GM18951 (cell line): ENCODE measurements at regions not wholly inside any gene's neighbourhood (a gene's known extent, or its start where the extent isn't known, plus 50 kb on each side); places are given as distances from the start of the nearest gene placed in this dataset.
A peak's percentile ranks its signal among the peaks of the same experiment; 100 is the strongest.

Experiments used
- POLR2A ChIP-seq: IDR thresholded peaks from 4 replicates; pipeline ENCODE4 v1.6.1; 2011; ENCODE audit warnings: mild to moderate bottlenecking; ENCODE audit not compliant: insufficient read length, insufficient read depth; ENCODE audit errors: extremely low read depth
- in situ Hi-C: fragments of 300-500 bp; cut with MboI; formaldehyde crosslinking; loops from one replicate; pipeline ENCODE4 v1.12.0; 2022; ENCODE audit warnings: low sequenced_read_pairs, mixed read lengths, inconsistent platforms; ENCODE audit not compliant: unreplicated experiment

DNA sequence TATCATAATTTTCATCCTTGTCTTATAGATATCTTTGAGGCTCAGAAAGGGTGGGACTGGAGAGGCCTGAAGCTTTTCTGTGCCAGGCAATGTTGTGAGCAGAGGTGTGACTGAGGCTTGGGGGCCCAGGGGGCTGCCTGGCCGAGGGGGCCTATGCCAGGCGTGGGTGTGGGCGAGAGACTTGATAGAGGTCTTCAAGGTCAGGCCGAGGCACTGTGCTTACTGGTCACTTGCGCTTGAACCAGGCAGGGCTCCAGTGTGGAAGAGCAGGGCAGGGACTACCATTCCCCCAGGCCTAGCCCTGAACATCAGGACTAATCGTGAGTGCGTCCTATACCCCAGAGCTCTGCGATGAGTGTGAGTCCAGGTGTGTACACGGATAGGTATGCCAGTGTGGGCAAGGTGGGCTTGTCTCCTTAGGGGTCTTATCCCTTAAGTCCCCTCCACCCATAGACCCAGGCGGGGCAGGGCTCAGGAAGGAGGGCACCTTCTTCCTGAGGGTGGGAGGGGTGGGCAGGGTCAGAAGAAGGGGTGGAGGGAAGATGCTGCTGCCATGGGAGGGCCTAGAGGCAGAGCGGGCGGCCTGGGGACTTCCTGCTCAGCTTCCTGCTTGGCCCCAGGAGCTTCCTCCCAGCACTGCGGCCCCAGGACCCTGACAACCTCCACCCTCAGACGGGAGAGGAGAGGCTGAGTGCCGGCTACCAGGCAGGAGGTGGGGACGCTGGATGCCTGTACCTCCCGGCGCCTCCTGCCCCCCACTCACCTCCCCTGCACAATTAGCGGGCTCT, 84.7 kb downstream of the LINGO1 start:
- TF ChIP-seq POLR2A: no peak

DNA sequence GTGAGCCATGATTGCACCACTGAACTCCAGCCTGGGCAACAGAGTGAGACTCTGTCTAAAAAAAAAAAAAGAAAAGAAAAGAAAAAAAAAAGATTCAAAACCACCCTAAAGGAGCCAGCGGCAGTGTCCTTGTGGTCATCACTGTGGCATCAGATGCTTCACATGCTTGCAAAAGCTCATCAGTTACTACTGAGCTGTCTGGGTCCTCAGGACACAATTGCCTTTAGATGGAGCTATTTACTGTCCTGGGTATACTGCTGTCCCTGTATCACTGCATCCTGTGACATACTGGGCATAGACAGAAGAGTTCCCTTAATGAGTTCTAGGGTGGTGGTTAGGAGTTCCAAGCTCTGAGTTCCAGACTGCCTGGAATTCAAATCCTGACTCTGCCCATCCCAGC, 85.8 kb downstream of the LINGO1 start:
- TF ChIP-seq POLR2A: no peak
- in situ Hi-C loops: loop anchor here (10.0 kb wide), 1 partner anchor 432 kb away; no protein-coding TSS in a partner anchor

More for the DNA sequence above, 84.7 kb downstream of the LINGO1 start:
- in situ Hi-C loops: loop anchor here (10.0 kb wide), 1 partner anchor 433 kb away; no protein-coding TSS in a partner anchor

DNA sequence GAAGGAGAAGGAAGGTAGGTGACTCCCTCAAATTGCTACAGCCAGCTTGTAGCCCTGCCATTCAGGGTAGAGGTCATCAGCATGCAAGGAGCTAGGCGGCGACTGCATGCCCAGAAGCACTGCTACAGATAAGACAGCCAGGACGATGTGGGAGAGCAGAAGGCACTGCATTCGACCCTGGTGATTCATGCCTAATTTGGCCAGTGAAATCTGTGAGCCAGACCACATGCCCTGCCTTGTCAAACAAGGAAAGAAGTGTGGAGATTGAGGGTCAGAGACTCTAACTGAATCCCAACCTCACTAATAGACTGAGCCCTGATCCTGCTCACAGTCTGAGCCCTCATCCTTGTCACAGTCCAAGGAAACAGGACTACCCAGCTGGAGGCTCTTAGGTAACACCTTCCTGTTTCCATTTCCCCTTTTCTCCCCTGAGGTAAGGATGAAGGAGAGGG, 86.6 kb downstream of the LINGO1 start:
- TF ChIP-seq POLR2A: no peak
- in situ Hi-C loops: loop anchor here (10.0 kb wide), 1 partner anchor 431 kb away; no protein-coding TSS in a partner anchor

DNA sequence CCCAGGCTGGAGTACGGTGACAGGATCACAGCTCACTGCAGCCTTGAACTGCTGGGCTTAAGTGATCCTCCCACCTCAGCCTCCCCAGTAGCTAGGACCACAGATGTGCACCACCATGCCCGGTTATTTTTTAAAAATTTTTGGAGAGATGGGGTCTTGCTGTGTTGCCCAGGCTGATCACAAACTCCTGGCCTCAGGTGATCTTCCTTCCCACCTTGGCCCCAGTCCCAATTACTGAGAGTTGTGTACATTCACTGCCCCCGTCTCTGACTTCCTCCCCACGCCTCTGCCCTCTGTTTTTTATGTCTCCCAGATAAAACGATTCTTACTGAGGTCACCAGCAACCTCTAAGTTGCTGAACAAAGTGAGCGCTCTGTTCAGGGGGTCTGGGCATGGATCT, 87.7 kb downstream of the LINGO1 start:
- TF ChIP-seq POLR2A: no peak
- in situ Hi-C loops: loop anchor here (10.0 kb wide), 1 partner anchor 430 kb away; no protein-coding TSS in a partner anchor

DNA sequence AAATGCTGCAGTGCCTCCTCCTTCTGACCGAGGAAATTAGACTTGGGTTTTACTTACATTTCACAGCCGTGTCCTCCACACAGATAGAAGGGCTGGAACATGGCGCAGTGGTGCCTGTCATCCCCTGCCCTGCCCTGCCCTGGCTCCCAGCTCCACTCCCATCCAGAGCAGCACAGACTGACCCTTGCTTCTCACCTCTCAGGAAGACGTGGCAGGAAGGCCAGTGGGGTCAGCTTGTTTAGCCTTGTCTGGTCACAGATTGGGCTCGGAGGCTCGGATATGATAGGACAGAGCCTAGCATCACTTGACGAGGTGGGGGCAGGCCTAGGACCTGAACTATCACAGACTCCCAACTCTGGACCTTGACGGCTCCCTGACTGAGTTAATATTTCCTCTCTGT, 88.5 kb downstream of the LINGO1 start:
- in situ Hi-C loops: loop anchor here (10.0 kb wide), 1 partner anchor 429 kb away; no protein-coding TSS in a partner anchor
- no peak for TF ChIP-seq POLR2A

DNA sequence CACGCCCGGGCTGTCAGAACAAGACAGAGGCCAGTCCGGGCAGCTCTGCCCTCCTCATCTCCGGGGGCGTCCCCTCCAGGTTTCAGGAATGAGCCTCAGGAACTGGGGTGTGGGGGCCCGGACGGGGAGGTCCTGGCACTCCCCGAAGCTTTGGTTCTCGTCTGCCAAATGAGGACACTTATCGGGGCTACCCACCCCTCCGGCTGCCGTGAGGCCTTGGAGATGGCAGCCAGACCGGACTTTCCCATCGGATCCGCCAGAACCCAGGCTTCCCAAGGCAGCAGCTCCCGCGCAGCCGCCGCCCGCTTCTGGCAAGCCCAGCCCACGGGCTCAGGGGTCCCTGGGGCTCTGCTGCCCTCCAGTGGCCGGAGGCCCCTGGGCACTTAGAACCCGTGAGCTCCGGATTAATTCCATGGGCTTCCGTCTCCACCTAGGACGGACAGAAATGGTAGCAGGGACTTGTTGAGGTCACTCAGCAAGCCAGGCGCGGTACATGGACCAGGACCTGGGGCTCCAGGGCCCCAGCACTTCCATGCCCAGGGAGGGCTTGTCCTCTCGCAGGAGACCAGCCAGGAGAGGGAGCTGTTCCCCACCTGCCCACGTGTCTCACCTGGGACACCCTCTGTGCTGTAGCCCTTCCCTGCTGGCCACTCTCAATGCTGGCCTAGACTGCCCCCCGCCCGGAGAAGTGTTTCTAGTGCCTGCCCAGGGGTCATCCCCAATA, 89.4 kb downstream of the LINGO1 start:
- in situ Hi-C loops: loop anchor here (10.0 kb wide), 1 partner anchor 429 kb away; no protein-coding TSS in a partner anchor

DNA sequence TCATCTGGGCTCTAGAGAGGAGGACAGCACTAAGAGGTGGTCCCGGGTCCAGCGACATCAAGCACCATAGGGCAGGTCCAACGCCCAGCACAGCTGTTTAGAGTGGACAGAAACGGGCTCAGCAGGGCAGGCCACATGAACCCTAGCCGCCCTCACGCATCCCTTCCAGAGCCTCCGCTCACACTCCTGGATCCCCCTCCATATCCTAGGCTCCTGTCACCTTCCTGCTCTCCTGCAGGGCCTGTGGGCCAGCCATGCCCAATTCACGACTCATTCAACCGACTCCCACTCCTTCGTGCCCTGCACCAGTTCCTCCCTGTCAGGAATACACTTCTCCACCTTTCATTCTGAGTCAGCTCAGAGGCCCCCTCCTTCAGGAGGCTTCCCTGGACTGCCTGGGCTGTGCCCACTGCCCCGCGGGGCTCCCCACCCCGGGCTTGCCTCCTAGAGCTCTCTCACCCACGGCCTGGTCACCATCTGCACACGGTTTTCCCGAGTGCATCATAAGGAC, 90.2 kb downstream of the LINGO1 start:
- TF ChIP-seq POLR2A: no peak
- in situ Hi-C loops: loop anchor here (10.0 kb wide), 1 partner anchor 428 kb away; no protein-coding TSS in a partner anchor

More for the DNA sequence above, 89.4 kb downstream of the LINGO1 start:
- peak; percentile 48 for TF ChIP-seq POLR2A

DNA sequence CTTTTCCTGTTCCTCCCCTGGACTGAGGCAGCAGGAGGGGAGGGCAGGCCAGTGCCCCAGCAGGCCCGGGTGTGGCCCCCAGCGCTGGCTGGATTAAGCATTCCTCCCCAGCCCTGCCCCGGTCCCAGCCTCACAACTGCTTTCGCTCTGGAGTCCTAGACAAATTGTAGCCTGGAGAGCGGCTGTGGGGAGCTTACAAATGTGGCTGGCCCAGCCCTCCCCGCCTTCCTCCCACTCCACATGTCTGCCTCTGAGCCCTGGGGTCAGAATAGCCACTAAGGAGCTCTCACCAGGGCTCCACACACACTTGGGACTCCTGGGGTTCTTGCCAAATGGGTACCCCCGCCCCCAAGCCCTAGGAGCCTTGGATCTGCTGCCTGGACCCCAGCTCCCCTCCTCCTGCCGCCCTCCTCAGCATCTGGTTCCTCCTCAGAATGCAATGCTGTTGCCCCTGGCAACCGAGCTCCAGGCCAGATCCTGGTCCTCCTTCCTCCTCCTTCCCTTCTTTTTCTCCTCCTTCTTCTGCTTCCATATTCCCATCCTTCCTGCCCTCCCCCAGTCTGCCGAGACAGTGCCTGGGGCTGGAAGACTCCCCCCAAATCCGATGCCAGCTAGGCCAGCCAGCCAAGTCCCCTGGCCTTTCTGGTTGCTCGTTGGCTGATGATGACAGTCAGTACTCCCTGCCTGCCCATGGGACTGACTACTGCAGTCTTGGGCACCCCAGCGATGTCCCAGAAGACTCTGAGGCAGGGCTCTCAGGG, 91.1 kb downstream of the LINGO1 start:
- TF ChIP-seq POLR2A: no peak
- in situ Hi-C loops: loop anchor here (10.0 kb wide), 1 partner anchor 427 kb away; no protein-coding TSS in a partner anchor

DNA sequence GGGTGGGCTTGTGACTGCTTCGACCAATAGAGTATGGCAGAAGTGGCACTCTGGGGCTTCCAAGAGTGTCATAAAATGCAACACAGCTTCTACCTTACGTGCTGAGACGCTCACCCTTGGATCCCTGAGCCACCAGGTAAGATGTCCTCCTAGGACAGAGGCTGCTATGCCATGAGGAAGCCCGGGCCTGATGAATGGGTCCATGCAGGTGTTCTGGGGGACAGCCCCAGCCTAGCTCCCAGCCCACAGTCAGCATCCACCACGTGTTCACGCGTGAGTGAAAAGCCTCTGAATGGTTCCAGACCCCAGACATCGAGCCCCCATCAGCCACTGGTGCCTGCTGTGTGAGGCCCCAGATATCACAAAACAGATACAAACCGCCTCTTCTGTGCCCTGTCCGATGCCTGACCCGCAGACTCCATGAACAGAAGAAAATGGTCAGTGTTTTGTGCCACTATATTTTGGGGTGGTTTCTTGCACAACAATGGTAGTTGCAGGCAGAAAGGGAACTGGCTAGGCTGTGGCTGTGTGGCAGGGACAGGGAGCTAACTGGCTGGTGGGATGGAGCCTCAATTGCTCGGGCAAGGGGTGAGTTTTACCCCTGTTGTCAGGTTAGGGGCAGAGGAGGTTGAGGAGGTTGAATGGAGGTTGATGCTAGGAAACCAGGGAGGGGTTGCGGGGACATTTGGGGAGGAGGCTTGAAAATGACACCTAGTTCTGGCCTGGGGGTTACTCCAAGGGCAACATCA, 92.2 kb downstream of the LINGO1 start:
- in situ Hi-C loops: loop anchor here (10.0 kb wide), 1 partner anchor 426 kb away; no protein-coding TSS in a partner anchor
- no peak for TF ChIP-seq POLR2A

DNA sequence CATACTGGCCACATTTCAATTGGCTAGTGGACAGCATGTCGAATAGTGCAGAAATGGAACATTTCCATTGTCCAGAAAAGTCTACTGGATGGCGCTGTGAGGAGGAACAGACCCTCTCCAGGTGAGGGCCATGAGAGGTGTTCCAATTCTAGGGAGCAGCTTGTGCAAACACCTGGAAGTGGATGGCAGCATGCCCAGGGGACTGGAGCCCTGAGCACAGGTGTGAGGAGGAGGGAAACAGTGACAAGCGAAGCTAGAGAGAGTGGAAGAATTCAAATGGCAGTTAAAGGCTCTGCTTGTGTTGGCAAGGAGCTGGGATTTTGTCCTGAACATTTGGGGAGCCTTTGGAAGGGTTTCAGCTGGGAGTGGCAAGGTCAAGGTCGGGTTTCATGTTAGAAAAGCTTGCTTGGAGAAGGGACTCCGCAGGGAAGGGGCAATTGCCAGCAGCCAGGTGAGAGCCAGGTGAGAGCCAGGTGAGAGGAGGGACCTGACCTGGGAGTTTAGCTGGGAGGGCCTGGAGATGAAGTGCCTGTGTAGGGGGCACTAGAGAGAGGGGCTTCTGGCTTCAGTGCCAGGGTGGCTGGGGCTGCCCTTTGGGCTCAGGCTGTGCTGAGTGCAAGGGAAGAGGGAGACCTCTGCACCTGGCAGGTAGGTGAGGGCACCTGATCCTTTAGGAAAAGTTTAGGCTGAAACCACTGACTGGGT, 93.8 kb downstream of the LINGO1 start:
- no peak for TF ChIP-seq POLR2A
- in situ Hi-C loops: no loop called here

DNA sequence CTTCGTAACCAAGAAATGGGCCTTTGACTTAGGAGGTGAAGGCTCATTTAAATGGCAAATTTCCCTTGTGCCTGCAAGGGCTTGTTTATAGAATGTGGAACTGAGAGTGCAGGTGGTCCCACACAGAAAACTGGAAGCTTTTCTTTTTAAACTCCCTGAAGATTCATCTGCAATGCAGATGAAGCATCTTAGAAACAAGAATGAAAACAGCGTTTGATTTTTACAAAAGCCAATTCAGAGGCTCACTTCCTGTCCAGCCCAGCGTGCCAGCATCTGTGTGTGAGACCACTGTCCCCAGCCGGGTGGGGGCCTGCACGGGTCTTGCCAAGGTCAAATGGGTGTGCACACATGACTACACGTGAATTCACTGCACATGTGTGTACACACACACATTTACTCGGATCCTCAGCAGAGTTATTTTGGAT, 94.7 kb downstream of the LINGO1 start:
- in situ Hi-C loops: no loop called here
- TF ChIP-seq POLR2A: no peak
